ENCODE measurements at regions not wholly inside any gene's neighbourhood (a gene's known extent, or its start where the extent isn't known, plus 50 kb on each side); places are given as distances from the start of the nearest gene placed in this dataset.
A peak's percentile ranks its signal among the peaks of the same experiment; 100 is the strongest.

- H3K27me3 ChIP-seq (ENCODE audit: insufficient read depth, low read depth, severe bottlenecking): no peaks in the 10 kb centered on the region
- DNase-seq: no peak
- no peak for TF ChIP-seq CTCF (IDR thresholded peaks at IDR 0.05; ENCODE audit: low read depth, low read length)
- H3K27ac ChIP-seq: no peak overlapping the region
- no peak overlapping the region for H3K4me3 ChIP-seq (ENCODE audit: low read depth, low read length)
- H3K36me3 ChIP-seq: no peaks in the 10 kb centered on the region
- no peaks in the 10 kb centered on the region for H3K9me3 ChIP-seq (ENCODE audit: severe bottlenecking)
These were observed 274.3 kb upstream of the NR3C2 start for GRCh38 chr4:148716431-148717052.

GRCh38 chr4:148704291-148704690 is 262.1 kb upstream of the NR3C2 start:
- Histone ChIP-seq H3K9me3 (ENCODE audit: severe bottlenecking) (peaks cover 8% of the 10 kb centered on the region), H3K27ac (no peak overlapping the region), H3K36me3 (no peaks in the 10 kb centered on the region), H3K27me3 (ENCODE audit: insufficient read depth, low read depth, severe bottlenecking) (no peaks in the 10 kb centered on the region), H3K4me3 (ENCODE audit: low read depth, low read length) (no peak overlapping the region)
- no peak for DNase-seq
- peak; percentile 34; the same call in 1 of the 2 replicates for TF ChIP-seq CTCF (IDR thresholded peaks at IDR 0.05; ENCODE audit: low read depth, low read length)

DNA sequence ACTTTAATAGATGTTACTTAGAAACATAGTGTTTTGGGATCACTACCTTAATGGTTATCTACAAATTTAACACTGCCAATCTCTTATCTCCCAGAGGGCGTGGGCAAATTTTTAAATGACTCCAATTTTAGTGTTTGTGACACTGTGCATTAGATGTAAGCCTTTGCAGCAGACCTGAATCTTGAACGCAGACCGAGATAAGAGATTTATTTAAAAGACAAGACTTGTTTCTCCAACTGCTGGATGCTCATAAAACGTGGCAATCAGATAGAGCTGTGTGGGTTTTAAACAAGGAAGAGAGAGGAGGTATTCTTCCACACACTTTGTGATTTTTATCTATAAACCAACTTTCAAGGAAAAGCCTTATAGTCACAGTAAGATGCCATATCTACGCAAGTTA is 252.5 kb upstream of the NR3C2 start:
- Histone ChIP-seq H3K27me3 (ENCODE audit: insufficient read depth, low read depth, severe bottlenecking) (no peaks in the 10 kb centered on the region), H3K36me3 (no peaks in the 10 kb centered on the region), H3K9me3 (ENCODE audit: severe bottlenecking) (no peaks in the 10 kb centered on the region), H3K27ac (no peak overlapping the region), H3K4me3 (ENCODE audit: low read depth, low read length) (no peak overlapping the region)
- no peak for TF ChIP-seq CTCF (IDR thresholded peaks at IDR 0.05; ENCODE audit: low read depth, low read length)
- no peak for DNase-seq

DNA sequence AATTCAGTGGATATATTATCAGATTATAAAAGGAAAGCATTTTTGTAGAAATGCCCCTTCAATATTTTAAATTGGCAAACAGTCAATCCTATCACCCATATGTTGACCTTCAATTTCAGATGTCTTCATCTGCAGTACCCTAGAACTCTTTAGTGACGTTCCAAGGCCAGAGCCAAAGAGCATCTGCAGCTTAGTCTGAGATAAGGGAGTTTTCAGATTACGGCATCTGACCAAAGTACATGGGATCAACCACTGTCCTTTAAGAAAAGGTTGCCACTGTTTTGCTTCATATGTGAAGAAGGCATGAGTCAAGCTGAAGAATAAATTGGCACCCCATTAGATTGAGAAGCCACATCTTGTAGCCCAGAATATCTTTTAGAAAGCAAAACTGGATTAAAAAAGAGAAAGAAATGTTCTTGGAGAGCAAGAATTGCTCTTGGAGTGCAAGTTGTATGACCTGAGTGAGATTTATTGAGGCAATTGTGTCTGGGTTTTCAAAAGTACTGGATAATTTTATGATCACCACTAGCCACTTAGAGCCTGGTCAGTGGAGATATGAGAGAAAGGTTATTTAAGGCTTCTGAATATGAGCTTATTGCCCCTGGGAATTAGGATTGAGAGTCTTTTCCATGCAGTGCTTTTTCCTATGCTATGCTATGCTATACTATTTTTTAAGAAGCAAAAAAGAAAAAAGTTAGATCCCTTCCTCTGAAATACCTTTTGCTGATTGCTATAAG is 251.9 kb upstream of the NR3C2 start:
- Histone ChIP-seq H3K4me3 (ENCODE audit: low read depth, low read length) (no peak overlapping the region), H3K27ac (no peak overlapping the region), H3K9me3 (ENCODE audit: severe bottlenecking) (no peaks in the 10 kb centered on the region), H3K27me3 (ENCODE audit: insufficient read depth, low read depth, severe bottlenecking) (no peaks in the 10 kb centered on the region), H3K36me3 (no peaks in the 10 kb centered on the region)
- no peak for TF ChIP-seq CTCF (IDR thresholded peaks at IDR 0.05; ENCODE audit: low read depth, low read length)
- DNase-seq: no peak

GRCh38 chr4:148692242-148692641 is 250.0 kb upstream of the NR3C2 start:
- Histone ChIP-seq H3K9me3 (ENCODE audit: severe bottlenecking) (no peaks in the 10 kb centered on the region), H3K36me3 (no peaks in the 10 kb centered on the region), H3K4me3 (ENCODE audit: low read depth, low read length) (no peak overlapping the region), H3K27ac (no peak overlapping the region), H3K27me3 (ENCODE audit: insufficient read depth, low read depth, severe bottlenecking) (no peaks in the 10 kb centered on the region)
- TF ChIP-seq CTCF (IDR thresholded peaks at IDR 0.05; ENCODE audit: low read depth, low read length): no peak
- no peak for DNase-seq

Measured in WERI-Rb-1 (cell line).